Mucosa of descending colon (tissue), 3 donors: ENCODE measurements at regions not wholly inside any gene's neighbourhood (a gene's known extent, or its start where the extent isn't known, plus 50 kb on each side); places are given as distances from the start of the nearest gene placed in this dataset.
"Not testable (repeated sequence)": the region's sequence is repeated elsewhere in the genome, so short reads cannot be mapped to it uniquely, and the experiment has no call there.

ENCODE experiments used
- ATAC-seq: fragments of 200-7000 bp; cut with Tn5 transposase; one replicate; pipeline ENCODE4 v1.9.1; 2020; ENCODE audit warnings: mild to moderate bottlenecking, moderate library complexity
- DNase-seq, 3 donors: peaks; one replicate each; pipeline ENCODE4 v3.0.0-alpha.2; 2020
- H3K36me3 ChIP-seq: fragments of 200-600 bp; one replicate; pipeline ENCODE4 v1.8.0; 2021; ENCODE audit warnings: low read depth, mild to moderate bottlenecking
- H3K4me1 ChIP-seq: fragments of 200-600 bp; one replicate; pipeline ENCODE4 v1.8.0; 2021; ENCODE audit warnings: low read depth, mild to moderate bottlenecking
- H3K4me3 ChIP-seq: fragments of 200-600 bp; one replicate; pipeline ENCODE4 v1.8.0; 2021; ENCODE audit warnings: mild to moderate bottlenecking
- H3K9me3 ChIP-seq: fragments of 200-600 bp; one replicate; pipeline ENCODE4 v1.8.0; 2021; ENCODE audit warnings: mild to moderate bottlenecking
- intact Hi-C, 2 donors: fragments of 100-400 bp; cut with DNase I in 1 of 2; cut with micrococcal nuclease in 1 of 2; formaldehyde crosslinking; loops; one replicate each; pipeline versions ENCODE4 v1.11.0 to v1.11.1; 2022; cut with DNase I, micrococcal nuclease
- TF ChIP-seq, protein P1 (sequence below): fragments of 200-600 bp; IDR thresholded peaks from one replicate; pipeline ENCODE4 v1.8.0; 2022; ENCODE audit warnings: antibody characterized with exemption, mild to moderate bottlenecking
- donor health status: DM: no; HTN: no; CAD: no; lungs with moderate emphysema.
- donor health status: DM: no; HTN: no; CAD: no.
- donor health status: DM: no; HTN: yes; CAD: no.

DNA sequence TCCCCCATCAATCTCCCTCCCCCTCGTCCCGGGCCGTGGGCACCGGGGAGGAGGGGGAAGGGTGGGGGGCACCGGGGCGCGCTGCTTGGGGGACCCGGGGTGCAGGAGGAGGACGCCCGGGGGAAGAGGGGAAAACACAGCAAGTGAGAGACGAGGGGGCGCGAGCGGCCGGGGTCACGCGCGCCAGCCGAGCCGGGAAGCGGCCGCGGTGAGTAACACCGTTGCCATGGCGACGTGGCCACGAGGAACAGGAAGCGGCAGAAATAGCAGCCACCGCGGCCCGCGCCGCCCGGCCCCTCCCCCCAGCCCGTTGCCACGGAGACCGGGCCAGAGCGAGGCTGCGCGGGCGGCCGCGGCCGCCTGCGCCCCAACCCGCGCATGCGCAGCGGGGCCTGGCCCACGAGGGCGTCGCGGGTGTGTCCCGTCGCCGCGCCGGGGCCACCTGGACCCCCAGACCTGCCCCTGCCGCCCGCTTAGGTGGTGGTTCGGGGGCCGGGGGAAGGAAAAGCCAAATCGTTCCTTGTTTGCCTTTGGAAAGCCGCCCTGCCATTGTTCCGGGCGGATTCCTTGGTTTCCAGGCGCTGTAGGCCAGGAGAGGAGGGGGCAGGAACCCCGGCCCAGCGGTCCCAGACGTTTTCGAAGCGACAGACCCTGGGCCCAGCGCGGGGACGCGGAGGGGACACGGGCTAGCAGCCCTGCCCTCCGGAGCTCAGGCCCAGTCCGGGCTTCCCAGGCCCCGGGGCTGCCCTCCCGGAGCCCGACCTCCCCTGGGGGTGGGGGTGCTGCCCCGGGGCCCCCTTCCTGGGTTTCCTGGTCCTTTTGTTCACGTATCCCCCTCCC lies 207.1 kb downstream of the C9orf50 start:
- intact Hi-C loops = no loop called here

DNA sequence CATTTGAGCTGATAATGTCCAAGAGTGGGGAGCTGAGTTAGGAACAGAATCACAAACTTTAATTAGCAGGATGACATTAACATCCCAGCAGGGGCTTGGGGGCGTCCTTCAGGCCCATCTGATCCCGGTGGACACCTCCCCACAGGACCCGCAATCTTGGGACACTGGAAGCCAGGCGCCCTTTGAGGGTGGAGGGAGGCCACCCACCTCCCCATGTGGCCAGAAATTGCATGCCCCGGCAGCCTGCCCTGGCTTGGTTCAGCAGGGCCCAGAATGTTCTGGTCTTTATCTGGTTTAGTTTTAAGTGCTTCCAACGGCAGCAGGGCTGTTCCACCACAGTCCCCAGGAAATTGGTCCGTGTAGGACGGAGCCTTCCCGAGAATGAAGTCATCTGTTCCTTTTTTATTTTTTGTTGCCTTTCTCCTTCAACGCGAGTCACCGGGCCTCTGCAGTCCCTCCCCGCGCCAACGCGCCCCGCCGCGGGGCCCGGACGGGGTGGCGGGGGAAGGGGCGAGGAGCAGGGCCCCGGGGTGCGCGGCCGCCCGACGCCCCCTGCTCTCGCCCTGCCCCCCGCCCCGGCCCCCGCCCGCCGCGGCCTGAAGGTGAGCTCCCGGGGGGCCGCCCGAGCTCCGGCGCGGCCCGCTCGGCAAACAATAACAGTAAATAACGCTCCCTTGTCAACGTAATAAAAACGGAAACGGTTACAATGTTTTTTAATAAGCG lies 207.9 kb downstream of the C9orf50 start:
- no peaks in the 10 kb centered on the region for H3K36me3 ChIP-seq
- H3K4me1 ChIP-seq = peaks cover 22% of the 10 kb centered on the region
- peak overlapping the region; percentile 17 for H3K4me3 ChIP-seq
- intact Hi-C loops = no loop called here
- no peaks in the 10 kb centered on the region for H3K9me3 ChIP-seq
- ATAC-seq (peak; percentile 45), DNase-seq (peak in 2 of 3 donors; percentile 54 to 68)
- TF ChIP-seq, protein P1, sequence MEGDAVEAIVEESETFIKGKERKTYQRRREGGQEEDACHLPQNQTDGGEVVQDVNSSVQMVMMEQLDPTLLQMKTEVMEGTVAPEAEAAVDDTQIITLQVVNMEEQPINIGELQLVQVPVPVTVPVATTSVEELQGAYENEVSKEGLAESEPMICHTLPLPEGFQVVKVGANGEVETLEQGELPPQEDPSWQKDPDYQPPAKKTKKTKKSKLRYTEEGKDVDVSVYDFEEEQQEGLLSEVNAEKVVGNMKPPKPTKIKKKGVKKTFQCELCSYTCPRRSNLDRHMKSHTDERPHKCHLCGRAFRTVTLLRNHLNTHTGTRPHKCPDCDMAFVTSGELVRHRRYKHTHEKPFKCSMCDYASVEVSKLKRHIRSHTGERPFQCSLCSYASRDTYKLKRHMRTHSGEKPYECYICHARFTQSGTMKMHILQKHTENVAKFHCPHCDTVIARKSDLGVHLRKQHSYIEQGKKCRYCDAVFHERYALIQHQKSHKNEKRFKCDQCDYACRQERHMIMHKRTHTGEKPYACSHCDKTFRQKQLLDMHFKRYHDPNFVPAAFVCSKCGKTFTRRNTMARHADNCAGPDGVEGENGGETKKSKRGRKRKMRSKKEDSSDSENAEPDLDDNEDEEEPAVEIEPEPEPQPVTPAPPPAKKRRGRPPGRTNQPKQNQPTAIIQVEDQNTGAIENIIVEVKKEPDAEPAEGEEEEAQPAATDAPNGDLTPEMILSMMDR = no peak

More for the DNA sequence above, 207.1 kb downstream of the C9orf50 start:
- Histone ChIP-seq H3K9me3 (no peaks in the 10 kb centered on the region), H3K4me1 (peaks cover 18% of the 10 kb centered on the region), H3K36me3 (no peaks in the 10 kb centered on the region), H3K4me3 (peak overlapping the region; percentile 17)
- TF ChIP-seq, protein P1 = no peak
- DNase-seq = peak; percentile 99 to 100 (median 99)
- ATAC-seq = peak; percentile 95

DNA sequence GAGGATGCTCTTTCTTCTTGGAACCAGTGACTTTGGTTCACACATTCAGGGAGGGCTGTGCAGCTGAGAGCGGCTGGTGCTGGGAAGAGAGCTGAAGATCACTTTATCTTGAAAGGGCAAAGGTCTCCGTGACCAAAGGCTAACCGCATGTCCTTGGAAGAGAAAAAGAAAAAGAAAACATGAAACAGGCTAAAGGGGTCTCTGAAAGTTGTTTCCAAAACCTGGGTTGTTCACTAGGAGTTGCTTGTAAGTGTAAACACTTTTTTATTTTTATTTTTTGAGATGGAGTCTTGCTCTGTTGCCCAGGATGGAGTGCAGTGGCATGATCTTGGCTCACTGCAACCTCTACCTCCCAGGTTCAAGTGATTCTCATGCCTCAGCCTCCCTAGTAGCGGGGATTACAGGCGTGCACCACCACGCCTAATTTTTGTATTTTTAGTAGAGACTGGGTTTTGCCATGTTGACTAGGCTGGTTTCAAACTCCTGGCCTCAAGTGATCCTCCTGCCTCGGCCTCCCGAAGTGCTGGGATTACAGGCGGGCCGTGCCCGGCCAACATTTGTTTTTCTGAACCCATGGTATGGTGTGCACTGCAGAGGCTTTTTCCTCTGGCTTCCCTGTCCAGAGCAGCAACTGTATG lies 208.6 kb downstream of the C9orf50 start:
- H3K9me3 ChIP-seq, ATAC-seq, intact Hi-C loops, H3K4me3 ChIP-seq, H3K36me3 ChIP-seq: not testable (repeated sequence)
- peaks cover 23% of the 10 kb centered on the region for H3K4me1 ChIP-seq
- peak in 1 of 3 donors; percentile 44 for DNase-seq

DNA sequence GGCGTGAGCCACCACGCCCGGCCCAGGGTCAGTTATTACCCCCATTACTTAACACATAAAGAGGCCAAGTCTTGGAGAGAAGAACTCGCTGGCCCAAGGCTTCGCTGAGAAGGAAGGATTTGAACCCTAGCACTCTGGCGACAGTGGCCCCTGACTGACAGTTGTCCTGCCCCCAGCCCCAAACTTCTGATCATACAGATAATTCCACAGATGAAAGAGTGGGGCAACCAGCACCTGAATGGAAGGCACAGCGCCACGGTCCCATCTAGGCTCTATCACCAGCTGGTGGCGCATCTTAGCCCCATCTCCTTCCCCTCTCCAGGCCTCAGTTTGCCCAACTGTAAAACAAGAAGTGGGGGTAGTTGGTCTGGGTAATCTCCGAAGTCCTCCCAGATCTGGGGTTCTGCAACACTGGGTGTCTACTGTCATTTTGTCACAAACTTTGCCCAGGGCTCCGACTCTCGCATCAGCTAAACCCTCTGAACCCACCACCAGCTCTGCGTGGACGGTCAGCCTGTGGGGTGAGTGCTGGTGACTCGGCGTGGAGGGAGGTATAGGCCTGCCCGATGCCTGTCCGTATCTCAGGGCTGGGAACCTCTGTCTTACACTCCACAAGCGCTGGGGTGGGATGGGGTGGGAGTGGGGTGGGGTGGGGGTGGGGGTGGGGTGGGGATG lies 209.3 kb downstream of the C9orf50 start:
- DNase-seq (peak in 2 of 3 donors; percentile 35 to 43), ATAC-seq (no peak)
- no peak overlapping the region for H3K4me3 ChIP-seq
- TF ChIP-seq, protein P1 = no peak
- intact Hi-C loops = no loop called here
- H3K9me3 ChIP-seq = no peaks in the 10 kb centered on the region
- H3K4me1 ChIP-seq = peaks cover 23% of the 10 kb centered on the region
- no peaks in the 10 kb centered on the region for H3K36me3 ChIP-seq

DNA sequence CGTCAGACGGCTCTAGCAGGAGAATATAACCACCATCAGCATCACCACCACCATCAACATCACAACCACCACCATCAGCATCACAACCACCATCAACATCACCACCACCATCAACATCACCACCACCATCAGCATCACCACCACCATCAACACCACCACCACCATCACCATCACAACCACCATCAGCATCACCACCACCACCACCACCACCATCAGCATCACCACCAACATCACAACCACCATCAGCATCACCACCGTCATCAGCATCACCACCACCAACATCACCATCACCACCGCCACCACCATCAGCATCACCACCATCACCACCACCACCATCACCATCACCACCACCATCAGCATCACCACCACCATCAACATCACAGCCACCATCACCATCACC lies 210.7 kb downstream of the C9orf50 start:
- intact Hi-C loops = no loop called here
- Histone ChIP-seq H3K4me1 (peaks cover 27% of the 10 kb centered on the region), H3K4me3 (no peak overlapping the region), H3K36me3 (no peaks in the 10 kb centered on the region), H3K9me3 (no peaks in the 10 kb centered on the region)
- ATAC-seq (no peak), DNase-seq (no peak)
- TF ChIP-seq, protein P1 = no peak
